HG02885 (cell line): ENCODE measurements at regions not wholly inside any gene's neighbourhood (a gene's known extent, or its start where the extent isn't known, plus 50 kb on each side); places are given as distances from the start of the nearest gene placed in this dataset.
"Not testable (repeated sequence)": the region's sequence is repeated elsewhere in the genome, so short reads cannot be mapped to it uniquely, and the experiment has no call there.

ENCODE experiments used
- ATAC-seq: cut with Tn5 transposase; IDR thresholded peaks from one replicate; pipeline ENCODE4 v1.9.1; 2021; ENCODE audit warnings: mild to moderate bottlenecking; ENCODE audit not compliant: unreplicated experiment, poor library complexity

DNA sequence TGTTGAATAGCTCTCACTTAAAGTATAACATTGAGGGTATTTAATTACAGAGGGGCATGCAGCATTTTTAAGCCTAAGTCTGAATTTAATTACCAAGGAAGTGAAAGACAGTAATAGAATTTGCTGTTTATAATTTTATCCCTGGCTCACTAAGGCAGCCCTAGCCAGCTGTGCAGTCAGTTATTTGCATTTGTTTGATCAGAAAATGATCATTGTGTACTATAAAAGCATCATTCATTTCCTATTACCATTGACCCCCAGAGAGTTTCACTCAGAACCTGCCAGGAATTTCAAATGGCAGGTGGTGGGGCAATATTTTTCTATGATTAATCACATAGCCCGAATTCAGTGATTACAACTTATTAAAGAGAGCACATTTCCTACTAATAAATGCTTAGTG lies 277.1 kb upstream of the KAZN start:
- ATAC-seq, result no peak

DNA sequence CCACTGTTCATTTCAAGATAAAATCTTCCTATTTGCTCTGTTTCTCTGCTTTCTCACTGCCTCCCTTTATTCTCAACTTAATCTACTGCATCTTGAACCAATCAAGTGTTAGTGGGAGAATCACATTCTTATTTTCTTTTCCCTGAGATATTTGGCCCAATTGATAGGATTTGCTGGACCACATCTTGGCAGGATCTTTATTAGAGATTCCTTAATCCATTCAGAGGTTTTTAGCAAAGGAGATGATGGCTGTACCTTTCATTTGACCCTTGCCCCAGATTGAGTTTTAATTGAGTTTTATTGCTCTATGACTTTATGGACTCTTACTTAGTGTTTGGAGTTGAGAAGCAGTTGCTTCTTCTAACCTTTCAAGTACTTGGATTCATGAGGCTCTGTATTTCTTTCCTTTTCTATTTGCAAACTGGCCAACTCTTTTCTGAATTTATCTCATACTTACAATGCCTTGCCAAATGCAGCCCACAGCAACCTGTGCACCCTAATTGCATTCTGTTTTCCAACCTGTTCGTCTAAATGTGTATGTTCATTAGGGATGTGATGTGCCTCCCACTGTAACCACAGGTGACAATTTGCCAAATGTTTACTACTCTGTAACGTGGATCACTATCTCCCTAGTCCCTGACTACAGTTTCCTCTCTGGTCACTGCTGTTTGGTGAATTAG lies 274.8 kb upstream of the KAZN start:
- ATAC-seq, result no peak

DNA sequence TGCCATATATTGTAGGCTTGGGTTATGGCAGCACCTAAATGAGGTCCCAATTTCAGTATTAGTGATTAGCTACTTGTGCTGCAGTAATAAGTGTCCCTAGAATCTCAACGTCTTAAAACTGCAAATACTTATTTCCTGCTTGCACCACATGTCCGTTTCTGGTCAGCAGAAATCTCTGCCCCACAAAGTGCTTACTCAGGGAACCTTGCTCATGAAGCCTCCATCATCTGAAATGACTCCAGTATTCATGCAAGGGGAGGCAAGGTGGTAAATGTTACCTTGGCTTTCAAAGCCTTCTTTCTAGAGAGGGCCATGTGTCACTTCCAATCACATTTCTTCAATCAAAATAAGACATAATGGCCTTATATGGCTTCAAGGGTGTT lies 274.2 kb upstream of the KAZN start:
- no peak for ATAC-seq

DNA sequence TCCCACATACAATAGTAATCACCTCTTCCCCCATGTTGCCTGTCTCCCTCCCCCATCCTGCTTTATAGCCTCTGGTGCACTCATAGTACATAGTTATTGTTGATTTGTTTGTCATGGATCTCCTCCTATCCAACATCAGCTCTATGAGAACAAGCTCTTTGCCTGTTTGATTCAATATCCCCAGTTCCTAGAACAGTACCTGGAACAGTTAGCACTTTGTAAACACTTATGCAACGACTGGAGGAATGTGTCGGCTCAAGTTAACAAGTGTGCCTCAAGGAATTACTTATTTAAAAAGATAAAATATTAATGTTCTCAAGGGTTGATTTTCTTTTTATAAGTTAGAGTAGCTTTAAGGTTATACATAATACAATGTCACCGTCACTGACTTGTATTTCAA lies 271.6 kb upstream of the KAZN start:
- ATAC-seq, result no peak

DNA sequence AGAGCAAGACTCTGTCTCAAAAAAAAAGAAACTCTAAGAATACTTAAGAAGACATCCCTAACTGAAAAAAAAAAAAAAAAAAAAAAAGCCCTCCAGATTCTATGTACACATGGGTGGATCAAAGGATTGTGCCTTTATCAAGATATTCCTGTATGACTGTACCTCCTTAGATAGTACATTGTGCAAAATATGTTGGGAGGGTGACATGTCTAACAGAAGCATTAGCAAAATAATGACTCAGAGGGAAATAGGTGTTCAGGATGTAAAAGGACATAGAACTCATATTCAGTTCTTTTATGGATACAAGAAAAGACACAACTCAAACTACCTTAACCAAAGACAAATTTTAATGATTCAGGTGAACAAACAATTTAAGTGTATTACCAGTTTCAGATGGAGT lies 269.8 kb upstream of the KAZN start:
- no peak for ATAC-seq

DNA sequence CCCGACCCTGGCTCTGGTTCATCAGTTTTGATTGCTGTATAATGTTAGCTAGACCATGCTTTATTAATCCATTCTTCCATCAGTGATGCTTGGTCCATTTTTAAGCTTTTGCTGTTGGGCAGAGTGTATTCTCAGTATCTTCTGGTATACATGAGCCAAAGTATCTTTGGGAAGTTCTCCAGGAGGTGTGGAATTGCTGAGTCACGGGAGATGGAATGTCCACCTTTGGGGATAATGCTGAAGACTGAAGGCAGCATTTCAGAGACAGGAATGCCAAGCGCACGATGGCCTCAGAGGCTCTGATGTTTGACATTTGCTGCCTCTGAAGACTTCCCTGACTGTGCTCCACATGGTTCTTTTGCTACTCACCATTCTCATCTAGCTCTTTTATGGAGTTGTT lies 266.3 kb upstream of the KAZN start:
- ATAC-seq, result no peak

DNA sequence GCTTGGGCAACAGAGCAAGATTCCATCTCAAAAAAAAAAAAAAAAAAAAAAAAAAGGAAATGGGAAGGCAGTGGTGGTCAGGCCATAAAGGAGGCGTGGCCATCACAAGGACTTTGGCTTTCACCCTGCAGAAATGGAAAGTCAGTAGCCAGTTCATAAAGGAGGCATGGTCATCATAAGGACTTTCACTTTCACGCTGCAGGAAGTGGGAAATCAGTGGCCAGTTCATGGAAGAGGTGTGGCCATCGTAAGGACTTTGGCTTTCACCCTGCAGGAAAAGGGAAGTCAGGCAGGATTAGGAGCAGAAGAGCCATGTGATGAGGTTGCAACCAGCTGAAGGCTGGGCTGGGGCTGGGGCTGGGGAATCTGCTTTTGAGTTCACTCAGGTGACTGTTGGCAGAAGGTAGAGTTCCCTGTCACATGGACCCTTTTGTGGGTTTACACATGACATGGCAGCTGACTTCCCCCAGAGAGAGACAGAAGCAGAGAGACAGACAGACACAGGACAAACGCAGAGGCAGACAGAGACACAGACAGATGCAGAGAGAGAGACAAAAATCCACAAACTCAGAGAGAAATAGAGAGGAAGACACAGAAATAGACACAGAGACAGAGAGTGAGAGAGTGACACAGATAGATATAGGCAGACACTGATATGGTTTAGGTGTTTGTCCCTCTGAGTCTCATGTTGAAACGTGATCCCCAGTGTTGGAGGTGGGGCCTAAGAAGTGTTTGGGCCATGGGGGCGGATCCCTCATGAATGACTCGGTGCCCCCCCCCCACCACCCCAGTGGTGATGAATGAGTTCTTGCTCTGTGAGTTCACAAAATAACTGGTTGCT lies 263.9 kb upstream of the KAZN start:
- no peak for ATAC-seq

DNA sequence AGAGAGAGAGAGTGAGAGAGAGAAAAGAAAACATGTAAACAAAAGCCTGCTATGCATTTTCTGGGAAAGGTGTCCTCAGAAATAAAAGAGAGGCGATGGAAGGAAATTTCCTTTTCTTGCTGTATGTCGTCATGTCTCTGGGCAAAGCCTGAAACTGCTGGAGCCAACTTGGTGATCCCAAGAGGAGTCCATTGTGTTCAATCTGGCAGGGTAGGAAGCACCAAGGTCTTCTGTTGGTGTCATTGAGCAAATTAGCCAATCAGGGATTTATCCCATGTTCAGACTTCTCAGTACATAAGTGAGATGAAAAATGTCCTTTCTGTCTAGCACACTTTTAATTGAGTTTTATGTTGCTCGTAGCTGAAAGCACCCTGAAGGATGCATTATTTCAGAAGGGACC lies 260.0 kb upstream of the KAZN start:
- no peak for ATAC-seq

DNA sequence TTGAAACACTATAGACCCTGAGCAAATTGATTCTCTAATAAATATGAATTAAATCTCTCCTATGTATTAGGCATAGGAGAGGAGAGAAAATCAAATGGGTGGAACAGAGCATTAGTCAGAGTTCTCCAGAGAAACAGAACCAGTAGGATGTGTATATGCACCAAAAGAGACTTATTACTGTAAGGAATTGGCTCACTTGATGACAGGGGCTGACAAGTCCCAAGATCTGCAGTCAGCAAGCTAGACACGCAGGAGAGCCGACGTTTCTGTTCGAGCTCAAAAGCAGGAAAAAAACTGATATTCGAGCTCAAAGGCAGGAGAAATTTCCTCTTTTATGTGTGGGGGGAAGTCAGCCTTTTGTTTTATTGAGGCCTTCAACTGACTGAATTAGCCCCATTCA lies 259.2 kb upstream of the KAZN start:
- ATAC-seq, result no peak

DNA sequence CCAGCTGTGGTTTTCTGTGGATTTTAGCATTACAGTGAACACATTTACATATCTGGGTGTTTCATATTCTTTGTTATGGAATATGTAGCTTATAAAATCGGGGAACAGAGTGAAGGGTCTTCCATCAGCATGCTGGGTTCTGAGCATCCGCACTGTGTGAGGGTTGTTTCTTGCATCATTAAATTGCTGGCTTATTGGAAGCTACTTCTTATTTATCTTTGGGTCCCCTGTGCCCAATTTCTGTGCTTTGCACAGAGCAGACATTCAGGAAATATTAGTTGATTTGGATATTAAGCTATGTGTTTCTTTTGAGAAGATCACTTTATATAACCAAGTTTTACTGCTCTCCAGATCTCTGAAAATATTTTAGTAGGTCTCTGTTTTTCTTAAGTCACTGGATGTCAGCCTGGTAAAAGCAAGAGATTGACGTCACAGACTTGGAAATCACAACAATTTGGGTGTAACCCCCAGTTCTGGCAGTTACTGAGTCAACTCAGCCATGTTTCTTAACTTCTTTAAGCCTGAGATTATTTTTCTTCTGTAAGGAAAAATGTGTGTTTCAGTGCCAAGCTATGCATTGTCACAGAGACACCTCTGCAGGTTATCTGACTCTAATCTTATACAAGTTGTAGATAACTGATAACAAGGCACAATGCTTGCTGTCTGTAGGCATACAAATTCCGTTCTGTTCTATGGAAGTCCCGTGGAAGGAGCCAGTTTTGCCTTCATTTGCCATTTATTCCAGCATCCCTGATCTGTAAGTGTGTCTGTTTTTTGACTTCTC lies 258.3 kb upstream of the KAZN start:
- ATAC-seq, result no peak

DNA sequence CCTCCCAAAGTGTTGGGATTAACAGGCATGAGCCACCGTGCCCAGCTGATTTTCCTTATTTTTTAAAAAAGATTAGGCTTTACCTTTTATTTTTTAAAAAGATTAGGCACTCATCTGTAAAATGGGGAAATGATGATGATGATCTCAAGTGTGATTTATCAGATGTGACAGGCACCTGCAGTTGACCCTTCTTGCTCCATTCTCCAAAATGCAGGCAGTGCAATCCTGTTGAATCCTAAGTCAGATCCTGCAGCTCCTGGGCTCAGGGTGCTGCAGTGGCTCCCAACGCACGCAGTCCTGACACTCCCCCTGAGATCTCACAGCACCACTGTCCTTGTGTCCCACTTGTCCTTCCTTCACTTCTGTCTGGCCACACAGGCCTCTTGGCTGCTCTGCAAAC lies 257.3 kb upstream of the KAZN start:
- ATAC-seq, result no peak

DNA sequence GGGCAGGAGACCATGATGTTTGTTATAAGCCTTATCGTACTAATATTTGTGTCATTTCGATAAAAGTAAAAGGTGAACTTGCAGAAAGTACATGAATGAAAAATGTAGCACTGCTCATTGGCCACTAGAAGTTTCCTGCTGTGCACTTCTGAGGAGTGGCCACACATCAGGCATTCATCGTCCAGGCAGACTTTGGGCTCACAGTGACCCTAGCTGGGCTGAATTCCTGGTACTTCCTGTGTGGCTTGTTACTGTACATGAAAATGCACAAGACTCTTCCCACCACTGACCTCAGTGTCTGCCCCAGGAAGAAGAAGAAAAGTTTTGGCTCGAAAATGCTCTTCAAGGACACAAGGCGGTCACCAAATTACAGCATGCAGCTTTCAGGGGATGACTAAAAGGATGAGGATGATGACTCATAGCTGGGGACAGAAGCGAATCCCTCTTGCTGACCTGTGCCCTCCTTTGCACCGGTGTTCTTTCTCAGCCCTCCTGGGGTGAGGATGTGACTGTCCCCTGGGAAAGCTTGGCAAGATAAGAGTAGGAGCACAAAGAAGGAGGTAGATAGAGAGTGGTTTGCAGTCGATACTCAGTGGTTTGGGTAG lies 252.4 kb upstream of the KAZN start:
- no peak for ATAC-seq

DNA sequence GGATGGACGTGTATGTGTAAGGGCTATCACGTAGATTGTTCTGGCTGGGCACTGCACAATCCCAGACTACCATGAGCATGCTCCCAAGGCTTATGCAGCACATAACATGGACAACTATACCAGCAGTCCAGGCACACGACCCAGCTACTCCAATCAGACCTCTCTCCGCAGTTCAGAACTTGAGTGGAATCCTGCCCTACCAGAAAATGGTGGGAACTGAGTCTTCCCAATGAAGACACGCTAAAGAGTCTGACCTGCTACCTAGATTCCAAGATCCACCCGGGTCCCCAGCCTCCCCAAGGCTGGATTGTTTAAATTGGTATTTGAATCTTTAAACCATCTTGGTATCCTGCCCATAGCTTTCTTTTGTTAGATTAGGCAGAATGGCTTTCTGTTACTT lies 251.3 kb upstream of the KAZN start:
- no peak for ATAC-seq

DNA sequence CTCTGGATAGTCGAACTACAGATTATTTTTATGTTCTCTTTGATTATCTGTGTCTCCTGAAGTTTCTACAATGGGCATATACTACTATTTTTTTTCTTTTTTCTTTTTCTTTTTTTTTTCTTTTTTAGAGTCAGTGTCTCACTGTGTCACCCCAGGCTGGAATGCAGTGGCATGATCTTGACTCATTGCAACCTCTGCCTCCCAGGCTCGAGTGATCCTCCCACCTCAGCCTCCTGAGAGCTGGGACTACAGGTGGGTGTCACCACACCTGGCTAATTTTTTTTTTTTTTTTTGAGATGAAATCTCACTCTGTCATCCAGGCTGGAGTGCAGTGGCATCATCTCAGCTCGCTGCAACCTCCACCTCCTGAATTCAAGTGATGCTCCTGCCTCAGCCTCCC lies 250.7 kb upstream of the KAZN start:
- no peak for ATAC-seq

DNA sequence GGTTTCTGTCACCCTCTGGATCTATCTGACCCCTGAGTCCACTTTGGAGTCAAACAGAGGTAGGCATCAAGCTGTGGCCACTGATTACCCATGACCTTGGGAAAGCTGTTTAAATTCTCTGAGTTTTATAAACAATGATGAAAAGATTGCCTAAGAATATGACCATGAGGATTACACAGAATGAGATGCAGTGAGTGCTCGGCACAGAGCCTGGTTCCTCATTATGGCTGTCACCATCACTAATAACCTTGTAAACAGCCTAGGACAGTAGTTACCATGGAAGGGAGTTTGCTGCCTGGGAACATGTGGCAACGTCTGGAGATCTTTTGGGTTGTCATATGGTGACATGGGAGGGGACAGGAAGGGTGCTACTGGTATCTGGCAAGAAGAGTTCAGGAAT lies 248.3 kb upstream of the KAZN start:
- ATAC-seq, result no peak

DNA sequence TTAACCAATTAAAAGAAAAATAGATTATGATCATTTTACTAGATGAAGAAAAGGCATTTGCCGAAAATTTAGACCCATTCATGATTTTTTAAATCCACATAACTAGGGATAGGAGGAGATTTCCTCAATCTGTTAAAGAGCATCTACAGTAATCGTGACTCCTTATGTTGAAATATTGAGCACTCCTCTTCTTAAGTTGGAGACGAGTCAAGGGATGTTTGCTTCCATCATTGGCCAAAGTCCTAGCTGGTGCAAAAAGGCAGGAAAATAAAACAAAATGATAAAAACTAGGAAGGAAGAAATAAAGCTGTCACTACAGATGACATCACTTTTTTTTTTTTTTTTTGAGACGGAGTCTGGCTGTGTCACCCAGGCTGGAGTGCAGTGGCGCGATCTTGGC lies 245.6 kb upstream of the KAZN start:
- no peak for ATAC-seq

DNA sequence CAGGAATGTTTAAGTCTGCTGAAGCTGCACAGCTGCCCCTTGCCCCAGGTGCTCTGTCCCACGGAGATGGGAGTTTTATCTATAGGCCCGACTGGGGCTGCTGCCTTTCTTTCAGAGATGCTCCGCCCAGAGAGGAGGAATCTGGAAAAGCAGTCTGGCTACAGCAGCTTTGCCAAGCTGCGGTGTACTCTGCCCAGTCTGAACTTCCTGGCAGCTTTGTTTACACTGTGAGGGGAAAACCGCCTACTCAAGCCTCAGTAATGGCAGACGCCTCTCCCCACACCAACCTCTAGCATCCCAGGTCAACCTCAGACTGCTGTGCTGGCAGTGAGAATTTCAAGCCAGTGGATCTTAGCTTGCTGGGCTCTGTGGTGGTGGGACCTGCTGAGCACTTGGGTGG lies 237.5 kb upstream of the KAZN start:
- ATAC-seq, result not testable (repeated sequence)

DNA sequence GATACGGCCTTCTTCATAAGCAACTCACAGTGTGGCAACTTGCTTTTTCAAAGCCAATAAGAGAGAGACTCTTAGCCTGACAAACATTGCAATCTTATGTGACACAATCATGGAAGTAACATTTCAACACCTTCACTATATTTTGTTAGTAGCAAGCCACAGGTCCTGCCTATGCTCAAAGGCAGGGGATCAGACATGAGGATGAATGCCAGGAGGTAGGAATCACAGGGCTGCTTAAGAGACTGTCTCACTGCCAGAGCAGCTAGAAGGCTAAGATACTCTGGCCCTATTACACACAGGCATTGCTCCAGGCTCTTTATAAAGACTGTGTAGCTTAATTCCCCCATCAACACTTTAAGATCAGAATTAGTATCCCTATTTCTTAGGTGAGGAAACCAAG lies 236.2 kb upstream of the KAZN start:
- ATAC-seq, result no peak

DNA sequence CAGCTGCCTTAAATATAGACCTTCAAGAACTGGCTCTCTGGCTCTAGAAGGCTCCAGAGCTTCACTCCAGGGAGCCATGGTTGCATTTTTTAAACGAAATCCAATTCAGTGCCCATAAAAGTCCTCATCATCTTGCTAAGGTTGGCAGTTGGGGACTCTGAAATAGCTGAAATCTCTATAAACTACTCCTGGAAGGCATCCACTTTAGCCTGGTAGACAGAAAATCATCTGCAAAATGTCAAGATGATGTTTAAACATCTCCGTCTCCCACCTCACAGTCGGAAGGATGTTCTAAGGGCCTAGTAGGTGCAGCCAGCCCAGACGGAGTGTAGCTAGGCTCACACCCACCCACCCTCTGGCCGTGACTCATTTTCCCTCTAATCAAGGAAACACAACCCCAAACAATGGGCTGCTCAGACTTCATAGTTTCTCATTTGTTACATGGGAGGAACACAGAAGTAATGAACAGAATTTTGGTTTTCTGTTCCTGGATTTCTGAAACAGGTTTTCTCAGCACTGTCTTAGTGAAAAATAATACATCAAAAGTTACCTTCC lies 235.4 kb upstream of the KAZN start:
- ATAC-seq, result no peak

DNA sequence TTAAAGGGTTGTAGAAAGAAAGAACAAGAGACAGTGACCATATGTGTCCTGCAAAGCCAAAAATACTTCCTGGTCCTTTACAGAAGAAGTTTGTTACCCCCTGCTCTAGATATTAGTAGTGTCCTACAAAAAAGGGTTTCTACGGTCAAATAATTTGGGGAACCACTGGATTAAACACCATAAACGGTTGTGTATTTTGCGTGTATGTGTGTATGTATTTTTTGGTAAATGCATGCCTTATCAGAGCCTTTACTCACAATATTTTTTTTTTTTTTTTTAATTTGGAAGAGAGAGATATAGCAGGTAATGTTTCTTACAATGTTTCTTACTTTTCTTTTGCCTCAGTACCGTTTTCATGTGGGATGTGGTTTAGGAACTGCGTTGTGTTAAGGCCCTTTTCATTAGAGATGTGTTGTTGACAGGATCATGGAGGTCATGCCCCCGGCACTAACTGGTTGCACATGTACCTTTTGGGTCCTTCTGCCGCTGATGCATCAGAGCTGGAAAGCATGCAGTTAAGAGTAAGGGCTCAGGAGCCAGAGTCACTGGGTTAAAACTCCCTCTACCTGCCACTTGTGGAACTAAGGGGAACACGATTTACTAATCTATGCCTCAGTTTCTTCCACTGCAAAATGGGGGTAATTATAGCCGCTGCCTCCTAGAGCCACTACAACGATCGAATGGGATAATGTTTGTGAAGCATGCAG lies 234.6 kb upstream of the KAZN start:
- ATAC-seq, result no peak
